ENCODE measurements at regions not wholly inside any gene's neighbourhood (a gene's known extent, or its start where the extent isn't known, plus 50 kb on each side); places are given as distances from the start of the nearest gene placed in this dataset.

GRCh38 chr2:16174693-16175045, 234.3 kb downstream of the MYCN start:
- Histone ChIP-seq H3K9me3 (ENCODE audit: control insufficient read depth, insufficient read depth, low read depth, low read length) (no peaks in the 10 kb centered on the region), H3K4me3 (ENCODE audit: low read depth, low read length) (no peak overlapping the region), H3K27ac (ENCODE audit: low read depth, low read length) (no peak overlapping the region), H3K27me3 (ENCODE audit: control insufficient read depth, insufficient read depth, low read length) (no peaks in the 10 kb centered on the region), H3K36me3 (ENCODE audit: control insufficient read depth, insufficient read depth, low read length) (no peaks in the 10 kb centered on the region), H3K4me1 (ENCODE audit: control insufficient read depth, insufficient read depth, low read length) (peaks cover 6% of the 10 kb centered on the region; the same call in 1 of the 2 replicates), H3K9ac (ENCODE audit: low read length) (no peak overlapping the region)

DNA sequence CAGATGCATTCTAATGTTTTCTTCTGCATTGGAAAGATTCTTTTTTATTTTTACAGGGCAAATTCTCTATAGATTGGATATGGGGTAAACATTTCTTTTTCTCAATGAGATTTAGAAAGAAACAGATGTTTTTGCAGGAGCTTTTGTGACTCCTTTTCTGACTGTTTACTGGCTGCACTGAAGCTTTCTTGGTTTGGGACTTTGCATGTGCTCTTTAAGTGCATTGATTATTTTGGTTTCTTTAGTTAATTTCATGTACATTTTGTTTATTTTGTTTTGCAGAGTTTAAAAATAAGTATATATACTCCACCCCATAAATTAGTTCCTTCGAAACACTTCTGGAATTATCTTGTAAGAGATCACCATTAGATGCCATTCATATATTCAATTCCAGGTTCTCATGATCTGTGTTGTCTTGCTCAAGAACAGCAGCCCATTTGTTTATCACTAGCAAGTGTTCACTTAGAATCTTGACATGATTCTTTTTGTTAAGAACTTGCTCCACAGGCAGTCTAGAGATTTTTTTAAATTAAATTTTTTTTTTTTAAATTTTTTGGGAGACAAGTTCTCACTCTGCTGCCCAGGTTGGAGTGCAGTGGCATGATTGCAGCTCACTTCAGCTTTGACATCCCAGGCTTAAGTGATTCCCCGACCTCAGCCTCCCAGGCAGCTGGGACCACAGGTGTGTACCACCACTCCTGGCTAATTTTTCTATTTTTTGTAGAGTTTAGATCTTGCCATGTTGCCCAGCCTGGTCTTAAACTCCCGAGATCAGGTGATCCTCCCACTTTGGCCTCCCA, 233.7 kb downstream of the MYCN start:
- Histone ChIP-seq H3K4me1 (ENCODE audit: control insufficient read depth, insufficient read depth, low read length) (peaks cover 3% of the 10 kb centered on the region; the same call in 1 of the 2 replicates), H3K27me3 (ENCODE audit: control insufficient read depth, insufficient read depth, low read length) (no peaks in the 10 kb centered on the region), H3K9me3 (ENCODE audit: control insufficient read depth, insufficient read depth, low read depth, low read length) (no peaks in the 10 kb centered on the region), H3K4me3 (ENCODE audit: low read depth, low read length) (no peak overlapping the region), H3K27ac (ENCODE audit: low read depth, low read length) (no peak overlapping the region), H3K36me3 (ENCODE audit: control insufficient read depth, insufficient read depth, low read length) (no peaks in the 10 kb centered on the region), H3K9ac (ENCODE audit: low read length) (no peak overlapping the region)

- no peaks in the 10 kb centered on the region for H3K36me3 ChIP-seq (ENCODE audit: control insufficient read depth, insufficient read depth, low read length)
- no peaks in the 10 kb centered on the region for H3K9me3 ChIP-seq (ENCODE audit: control insufficient read depth, insufficient read depth, low read depth, low read length)
- no peak overlapping the region for H3K27ac ChIP-seq (ENCODE audit: low read depth, low read length)
- H3K9ac ChIP-seq (ENCODE audit: low read length), result no peak overlapping the region
- H3K4me1 ChIP-seq (ENCODE audit: control insufficient read depth, insufficient read depth, low read length), result peaks cover 9% of the 10 kb centered on the region
- H3K4me3 ChIP-seq (ENCODE audit: low read depth, low read length), result no peak overlapping the region
- no peaks in the 10 kb centered on the region for H3K27me3 ChIP-seq (ENCODE audit: control insufficient read depth, insufficient read depth, low read length)
These were observed 232.2 kb downstream of the MYCN start for GRCh38 chr2:16172324-16173175.

DNA sequence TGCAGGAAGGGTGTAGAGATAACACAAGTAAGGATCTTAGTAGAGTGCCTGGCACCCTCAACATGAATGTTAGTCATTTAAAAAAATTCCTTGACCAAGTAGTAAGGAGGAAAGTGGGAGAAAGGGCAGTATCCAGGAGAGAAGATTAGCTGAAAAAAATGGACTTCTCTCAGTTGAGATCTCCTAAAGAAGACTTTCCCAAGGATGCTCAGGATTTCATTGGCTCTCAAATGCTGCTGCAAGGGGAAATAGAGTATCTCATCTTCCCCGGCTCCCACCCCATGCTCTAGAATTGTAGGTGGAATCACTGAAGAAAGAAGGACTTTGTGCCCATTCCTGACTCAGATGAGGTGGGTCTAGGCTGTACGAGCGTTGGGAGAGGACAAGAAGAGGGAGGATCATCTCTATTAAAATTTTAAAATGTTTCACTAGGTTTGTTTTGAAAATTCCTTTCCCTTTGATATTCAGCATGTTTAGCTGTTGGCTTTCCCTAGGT, 231.1 kb downstream of the MYCN start:
- Histone ChIP-seq H3K27me3 (ENCODE audit: control insufficient read depth, insufficient read depth, low read length) (no peaks in the 10 kb centered on the region), H3K4me3 (ENCODE audit: low read depth, low read length) (no peak overlapping the region), H3K4me1 (ENCODE audit: control insufficient read depth, insufficient read depth, low read length) (peaks cover 20% of the 10 kb centered on the region), H3K27ac (ENCODE audit: low read depth, low read length) (no peak overlapping the region), H3K9me3 (ENCODE audit: control insufficient read depth, insufficient read depth, low read depth, low read length) (no peaks in the 10 kb centered on the region), H3K36me3 (ENCODE audit: control insufficient read depth, insufficient read depth, low read length) (no peaks in the 10 kb centered on the region), H3K9ac (ENCODE audit: low read length) (no peak overlapping the region)

DNA sequence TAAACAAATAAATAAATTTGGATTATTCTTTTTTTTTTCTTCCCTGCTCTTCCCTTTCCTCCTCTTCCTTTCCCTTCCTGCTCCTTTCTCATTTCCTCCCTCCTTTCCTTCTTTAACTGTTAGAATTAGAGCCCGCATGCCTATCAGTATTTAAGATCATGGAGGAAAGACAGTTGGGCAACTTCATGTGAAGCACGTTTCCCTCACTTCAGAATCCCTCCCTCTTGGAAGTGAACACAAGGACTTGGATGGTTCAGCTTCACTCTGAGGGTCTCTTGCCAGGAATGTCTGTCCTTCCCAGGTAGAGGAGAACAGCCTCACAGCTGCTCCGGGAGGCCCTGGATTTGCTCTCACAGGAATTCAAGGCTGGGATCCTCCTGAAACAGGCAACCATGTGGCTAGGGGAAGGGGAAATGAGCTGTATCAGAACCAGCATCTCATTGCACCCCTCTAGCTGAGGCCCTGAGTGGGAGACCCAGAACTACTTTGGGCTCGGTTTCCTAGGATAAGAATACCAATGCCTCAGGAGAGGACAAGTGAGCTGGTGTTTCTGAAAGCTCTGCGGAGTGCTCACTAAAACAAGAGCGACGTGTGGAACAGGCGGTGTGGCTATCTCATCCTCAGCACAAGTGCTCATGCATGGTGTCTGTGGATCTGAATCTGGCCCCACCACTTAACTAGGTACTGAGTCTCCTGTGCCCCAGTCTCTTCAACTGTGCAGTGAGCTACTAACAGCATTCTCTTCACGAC, 230.5 kb downstream of the MYCN start:
- H3K4me3 ChIP-seq (ENCODE audit: low read depth, low read length), result no peak overlapping the region
- H3K27ac ChIP-seq (ENCODE audit: low read depth, low read length), result no peak overlapping the region
- H3K27me3 ChIP-seq (ENCODE audit: control insufficient read depth, insufficient read depth, low read length), result no peaks in the 10 kb centered on the region
- H3K9ac ChIP-seq (ENCODE audit: low read length), result no peak overlapping the region
- no peaks in the 10 kb centered on the region for H3K36me3 ChIP-seq (ENCODE audit: control insufficient read depth, insufficient read depth, low read length)
- no peaks in the 10 kb centered on the region for H3K9me3 ChIP-seq (ENCODE audit: control insufficient read depth, insufficient read depth, low read depth, low read length)
- peaks cover 26% of the 10 kb centered on the region for H3K4me1 ChIP-seq (ENCODE audit: control insufficient read depth, insufficient read depth, low read length)

DNA sequence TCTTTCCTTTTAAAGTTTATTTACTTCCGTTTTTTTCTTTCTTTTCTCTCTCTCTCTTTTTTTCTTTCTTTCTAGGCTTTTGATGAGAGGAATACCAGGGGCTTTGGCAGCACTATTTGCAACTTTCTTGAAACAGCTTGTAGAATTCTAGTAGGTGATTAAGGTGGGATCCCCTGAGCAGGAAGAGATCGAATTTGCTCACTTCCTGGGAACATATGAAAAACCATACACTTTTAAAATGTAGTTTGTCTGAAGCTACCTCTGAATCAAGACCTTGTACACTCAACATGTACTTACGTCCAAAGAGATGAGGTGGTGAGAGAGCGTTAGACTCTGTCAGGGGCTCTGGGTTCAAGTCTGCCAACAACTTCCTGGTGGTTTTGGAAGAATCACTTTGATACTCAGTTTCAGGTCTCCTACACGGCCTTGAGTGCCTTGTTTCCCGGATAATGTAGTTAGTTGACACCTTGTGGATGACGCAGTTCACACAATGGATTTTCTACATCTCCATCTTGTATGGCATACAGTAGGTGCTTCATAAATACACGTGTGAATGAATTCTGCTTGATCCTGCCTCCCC, 229.1 kb downstream of the MYCN start:
- Histone ChIP-seq H3K4me1 (ENCODE audit: control insufficient read depth, insufficient read depth, low read length) (peaks cover 29% of the 10 kb centered on the region), H3K9me3 (ENCODE audit: control insufficient read depth, insufficient read depth, low read depth, low read length) (no peaks in the 10 kb centered on the region), H3K27me3 (ENCODE audit: control insufficient read depth, insufficient read depth, low read length) (no peaks in the 10 kb centered on the region), H3K27ac (ENCODE audit: low read depth, low read length) (no peak overlapping the region), H3K36me3 (ENCODE audit: control insufficient read depth, insufficient read depth, low read length) (no peaks in the 10 kb centered on the region), H3K9ac (ENCODE audit: low read length) (no peak overlapping the region), H3K4me3 (ENCODE audit: low read depth, low read length) (no peak overlapping the region)

DNA sequence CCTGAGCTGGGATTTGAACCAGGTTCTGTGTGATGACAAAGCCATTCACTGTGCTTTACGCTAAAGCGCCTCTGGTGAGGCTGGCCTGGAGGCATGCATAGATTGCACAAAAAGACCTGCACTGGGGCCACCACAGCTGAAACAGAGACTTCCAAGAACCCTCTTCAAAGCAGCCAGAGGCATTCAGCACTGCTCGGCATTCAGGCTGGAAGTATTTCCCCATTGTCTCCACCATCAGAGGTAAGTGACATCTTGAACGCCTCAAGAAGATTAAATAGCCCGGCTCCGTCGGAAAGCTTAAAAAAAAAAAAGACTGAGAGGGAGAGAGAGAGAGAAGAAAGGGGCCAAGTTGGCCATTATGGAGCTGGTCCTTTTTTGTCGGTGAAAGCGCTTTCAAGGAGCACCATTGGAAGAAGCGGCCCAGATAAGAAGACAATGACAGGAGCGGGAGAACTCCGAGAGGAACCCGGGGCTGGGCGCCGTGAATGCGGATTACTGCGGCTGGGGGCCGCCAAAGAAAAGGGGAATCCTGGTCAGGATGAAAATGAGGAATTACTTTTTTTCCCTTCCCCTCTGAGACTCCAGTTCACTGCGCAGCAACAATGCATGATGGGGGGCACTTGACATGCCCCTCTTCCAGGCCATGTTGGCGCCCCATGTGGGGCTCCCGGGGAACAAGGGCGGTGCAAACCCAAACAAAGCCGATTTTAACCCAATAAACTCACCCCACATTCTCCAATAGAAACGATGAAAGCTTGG, 228.3 kb downstream of the MYCN start:
- Histone ChIP-seq H3K27me3 (ENCODE audit: control insufficient read depth, insufficient read depth, low read length) (no peaks in the 10 kb centered on the region), H3K4me3 (ENCODE audit: low read depth, low read length) (no peak overlapping the region), H3K36me3 (ENCODE audit: control insufficient read depth, insufficient read depth, low read length) (no peaks in the 10 kb centered on the region), H3K4me1 (ENCODE audit: control insufficient read depth, insufficient read depth, low read length) (peaks cover 29% of the 10 kb centered on the region), H3K9ac (ENCODE audit: low read length) (no peak overlapping the region), H3K27ac (ENCODE audit: low read depth, low read length) (no peak overlapping the region), H3K9me3 (ENCODE audit: control insufficient read depth, insufficient read depth, low read depth, low read length) (no peaks in the 10 kb centered on the region)

- H3K9me3 ChIP-seq (ENCODE audit: control insufficient read depth, insufficient read depth, low read depth, low read length), result no peaks in the 10 kb centered on the region
- H3K4me3 ChIP-seq (ENCODE audit: low read depth, low read length), result no peak overlapping the region
- no peak overlapping the region for H3K9ac ChIP-seq (ENCODE audit: low read length)
- no peaks in the 10 kb centered on the region for H3K36me3 ChIP-seq (ENCODE audit: control insufficient read depth, insufficient read depth, low read length)
- no peak overlapping the region for H3K27ac ChIP-seq (ENCODE audit: low read depth, low read length)
- no peaks in the 10 kb centered on the region for H3K27me3 ChIP-seq (ENCODE audit: control insufficient read depth, insufficient read depth, low read length)
- peaks cover 29% of the 10 kb centered on the region for H3K4me1 ChIP-seq (ENCODE audit: control insufficient read depth, insufficient read depth, low read length)
These were observed 227.6 kb downstream of the MYCN start for GRCh38 chr2:16167870-16168426.

- H3K27ac ChIP-seq (ENCODE audit: low read depth, low read length), result no peak overlapping the region
- no peak overlapping the region for H3K9ac ChIP-seq (ENCODE audit: low read length)
- H3K4me1 ChIP-seq (ENCODE audit: control insufficient read depth, insufficient read depth, low read length), result peaks cover 29% of the 10 kb centered on the region
- no peak overlapping the region for H3K4me3 ChIP-seq (ENCODE audit: low read depth, low read length)
- H3K27me3 ChIP-seq (ENCODE audit: control insufficient read depth, insufficient read depth, low read length), result no peaks in the 10 kb centered on the region
- H3K36me3 ChIP-seq (ENCODE audit: control insufficient read depth, insufficient read depth, low read length), result no peaks in the 10 kb centered on the region
- H3K9me3 ChIP-seq (ENCODE audit: control insufficient read depth, insufficient read depth, low read depth, low read length), result no peaks in the 10 kb centered on the region
These were observed 227.1 kb downstream of the MYCN start for GRCh38 chr2:16167451-16167861.
